Prostate gland (tissue), 2 donors: ENCODE measurements at regions not wholly inside any gene's neighbourhood (a gene's known extent, or its start where the extent isn't known, plus 50 kb on each side); places are given as distances from the start of the nearest gene placed in this dataset.

Experiments
- POLR2A ChIP-seq: fragments of 450-650 bp; IDR thresholded peaks from one replicate; pipeline ENCODE4 v1.6.1; 2016; ENCODE audit warnings: antibody characterized with exemption, mild to moderate bottlenecking
- POLR2AphosphoS5 ChIP-seq: sonication (generic); formaldehyde crosslinking; IDR thresholded peaks from one replicate; pipeline ENCODE4 v1.6.1; 2017; ENCODE audit warnings: antibody characterized with exemption
- TF ChIP-seq, protein P1 (sequence below), 4 experiments: fragments of 200-600 bp in 2 of 4; fragments of 450-650 bp in 2 of 4; sonication (generic) in 2 of 4; IDR thresholded peaks; 1 replicate in 3 of 4; 2 replicates in 1 of 4; pipeline ENCODE4 v1.5.1; 2016 to 2019; ENCODE audit warnings: antibody characterized with exemption in 4 of 4, mild to moderate bottlenecking in 2 of 4, moderate library complexity in 2 of 4

DNA sequence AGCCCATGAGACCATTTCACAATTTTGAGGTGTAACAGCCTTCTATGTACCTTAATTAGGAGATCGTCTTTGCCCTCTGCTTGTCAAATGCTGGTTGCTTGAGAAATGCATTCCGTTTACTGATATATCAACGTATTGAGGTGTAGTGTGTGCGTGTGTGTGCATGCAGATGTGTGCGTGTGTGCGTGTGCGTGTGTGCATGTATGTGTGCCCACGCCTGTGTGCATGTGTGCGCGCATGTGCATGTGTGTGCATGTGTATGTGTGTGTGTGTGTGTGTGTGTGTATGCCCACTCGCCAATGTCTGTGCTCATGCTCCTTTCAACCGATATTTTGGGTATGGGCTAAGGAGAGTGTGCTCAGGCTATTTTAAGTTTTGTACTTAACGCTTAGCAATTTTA, 81.5 kb upstream of the ZFHX3 start:
- TF ChIP-seq, protein P1, sequence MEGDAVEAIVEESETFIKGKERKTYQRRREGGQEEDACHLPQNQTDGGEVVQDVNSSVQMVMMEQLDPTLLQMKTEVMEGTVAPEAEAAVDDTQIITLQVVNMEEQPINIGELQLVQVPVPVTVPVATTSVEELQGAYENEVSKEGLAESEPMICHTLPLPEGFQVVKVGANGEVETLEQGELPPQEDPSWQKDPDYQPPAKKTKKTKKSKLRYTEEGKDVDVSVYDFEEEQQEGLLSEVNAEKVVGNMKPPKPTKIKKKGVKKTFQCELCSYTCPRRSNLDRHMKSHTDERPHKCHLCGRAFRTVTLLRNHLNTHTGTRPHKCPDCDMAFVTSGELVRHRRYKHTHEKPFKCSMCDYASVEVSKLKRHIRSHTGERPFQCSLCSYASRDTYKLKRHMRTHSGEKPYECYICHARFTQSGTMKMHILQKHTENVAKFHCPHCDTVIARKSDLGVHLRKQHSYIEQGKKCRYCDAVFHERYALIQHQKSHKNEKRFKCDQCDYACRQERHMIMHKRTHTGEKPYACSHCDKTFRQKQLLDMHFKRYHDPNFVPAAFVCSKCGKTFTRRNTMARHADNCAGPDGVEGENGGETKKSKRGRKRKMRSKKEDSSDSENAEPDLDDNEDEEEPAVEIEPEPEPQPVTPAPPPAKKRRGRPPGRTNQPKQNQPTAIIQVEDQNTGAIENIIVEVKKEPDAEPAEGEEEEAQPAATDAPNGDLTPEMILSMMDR (IDR thresholded peaks at IDR 0.05): no peak
- TF ChIP-seq POLR2AphosphoS5 (no peak), POLR2A (no peak)
